GM21576 (cell line): ENCODE measurements at regions not wholly inside any gene's neighbourhood (a gene's known extent, or its start where the extent isn't known, plus 50 kb on each side); places are given as distances from the start of the nearest gene placed in this dataset.

ENCODE experiments used
- ATAC-seq: cut with Tn5 transposase; IDR thresholded peaks from one replicate; pipeline ENCODE4 v1.9.1; 2021; ENCODE audit warnings: mild to moderate bottlenecking, moderate library complexity; ENCODE audit not compliant: unreplicated experiment

- no peak for ATAC-seq
These were observed 444.2 kb upstream of the LRRC7 start for GRCh38 chr1:69123486-69123885.

DNA sequence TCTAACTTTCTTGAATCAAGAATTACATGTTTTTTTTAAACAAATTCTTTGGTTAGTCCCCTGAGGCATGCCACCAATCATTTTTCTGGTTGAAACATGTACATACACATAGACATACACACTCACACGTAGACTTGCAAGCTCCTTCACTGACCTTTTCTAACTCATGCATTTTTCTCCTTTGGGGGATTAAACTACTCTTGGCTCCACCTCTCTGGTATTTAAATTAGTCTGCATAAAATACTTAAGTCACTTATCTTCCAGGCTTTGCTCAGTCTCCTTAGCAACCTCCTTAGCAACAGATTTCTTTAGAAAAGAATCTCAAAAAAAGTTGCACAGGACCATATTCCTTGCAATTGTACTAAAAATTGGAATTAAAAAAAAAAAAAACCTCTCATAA lies 440.9 kb upstream of the LRRC7 start:
- ATAC-seq = no peak

DNA sequence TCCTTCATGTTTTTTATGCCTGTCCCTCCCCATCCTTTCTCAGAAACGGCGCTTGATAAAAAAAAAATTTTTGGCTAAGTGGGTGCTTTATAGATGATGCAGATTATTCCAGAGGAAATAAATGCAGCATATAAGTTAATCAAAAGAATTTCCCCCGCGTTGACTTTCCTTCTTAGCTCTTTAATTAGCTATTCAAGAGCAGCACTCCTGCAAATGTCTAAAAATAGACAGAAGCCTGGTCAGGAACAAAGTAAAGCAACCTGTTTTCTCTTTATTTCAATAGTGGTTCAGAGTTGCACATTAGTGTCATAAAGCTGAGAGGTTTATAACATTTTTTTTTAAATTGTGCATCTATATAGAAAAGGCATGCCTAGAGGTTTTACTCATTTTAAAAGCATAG lies 439.5 kb upstream of the LRRC7 start:
- ATAC-seq = no peak

DNA sequence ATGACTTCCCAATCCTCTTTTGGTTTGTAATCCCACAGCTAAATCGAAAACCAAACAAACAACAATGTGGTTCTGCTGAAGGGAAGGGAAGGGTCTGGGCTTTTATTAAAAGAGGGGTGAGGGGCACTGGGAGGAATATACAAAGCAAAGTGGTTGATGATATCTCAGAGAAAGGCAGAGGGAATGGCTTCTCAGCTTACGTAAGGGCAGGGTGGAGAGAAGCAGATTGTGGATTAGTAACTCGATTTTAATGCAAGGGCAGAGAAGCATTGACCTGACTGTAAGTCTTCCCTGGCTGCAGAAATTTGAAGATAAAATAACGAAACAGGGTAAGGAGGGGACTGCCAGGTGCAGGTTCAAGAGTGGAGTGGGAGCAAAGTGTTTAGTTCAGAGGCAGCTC lies 438.2 kb upstream of the LRRC7 start:
- no peak for ATAC-seq

GRCh38 chr1:69138172-69138571 lies 429.6 kb upstream of the LRRC7 start:
- no peak for ATAC-seq

DNA sequence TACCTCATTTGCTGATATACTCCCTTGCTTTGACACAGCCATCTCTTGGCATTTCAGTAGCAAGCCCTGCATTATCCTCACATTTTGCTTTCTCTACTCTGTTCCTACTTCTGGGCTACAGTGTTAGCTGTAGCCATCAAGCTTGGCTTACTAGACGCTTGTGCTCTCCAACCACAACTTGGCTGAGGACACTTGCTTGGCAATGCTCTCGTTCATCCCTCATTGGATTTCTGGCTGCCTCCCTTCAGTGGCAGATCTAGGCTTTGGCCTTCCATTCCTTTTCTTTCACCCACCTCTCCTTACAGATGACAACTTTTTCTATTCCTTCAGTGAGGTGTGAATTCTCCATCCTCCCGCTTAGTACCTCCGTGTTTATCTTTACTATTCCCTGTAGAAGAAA lies 428.7 kb upstream of the LRRC7 start:
- ATAC-seq = no peak

- ATAC-seq = no peak
These were observed 421.4 kb upstream of the LRRC7 start for GRCh38 chr1:69146303-69146702.

- no peak for ATAC-seq
These were observed 419.0 kb upstream of the LRRC7 start for GRCh38 chr1:69148731-69149130.

GRCh38 chr1:69157046-69157756 lies 410.5 kb upstream of the LRRC7 start:
- ATAC-seq = no peak

DNA sequence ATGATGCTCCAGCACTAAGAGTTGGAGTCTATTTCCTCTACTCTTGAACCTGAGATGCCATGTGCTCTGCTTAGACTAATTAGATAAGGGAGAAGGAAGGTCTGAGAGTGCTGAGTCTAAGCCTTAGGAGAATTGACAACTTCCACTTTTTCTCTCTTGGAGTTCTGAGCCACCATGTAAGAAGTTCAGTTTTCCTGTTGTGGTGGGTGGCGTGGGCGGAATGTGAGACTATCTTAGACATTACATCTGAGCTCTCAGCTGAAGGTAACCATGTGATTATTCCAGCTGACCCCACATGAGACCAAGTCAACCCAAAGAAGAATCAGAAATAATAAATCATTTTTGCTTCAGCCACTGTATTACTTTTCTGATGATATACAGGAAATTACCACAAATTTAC lies 404.5 kb upstream of the LRRC7 start:
- ATAC-seq = no peak

DNA sequence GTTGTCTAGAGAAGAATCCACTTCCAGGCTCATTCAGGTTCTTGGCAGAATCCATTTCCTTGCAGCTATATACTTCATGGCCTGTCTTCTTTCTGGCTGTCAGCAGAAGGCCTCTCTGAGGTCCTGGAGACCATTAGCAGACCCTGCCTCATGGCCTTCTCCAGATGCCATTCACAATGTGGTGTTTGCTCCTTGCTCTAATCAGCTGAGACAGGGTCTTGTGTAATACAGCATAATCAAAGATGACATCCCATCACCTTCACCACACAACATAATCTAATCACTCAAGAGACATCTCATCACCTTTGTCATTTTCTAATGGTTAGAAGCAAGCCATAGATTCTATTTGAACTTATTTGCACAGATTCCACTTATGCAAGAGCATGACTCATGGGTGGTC lies 403.9 kb upstream of the LRRC7 start:
- ATAC-seq = no peak

DNA sequence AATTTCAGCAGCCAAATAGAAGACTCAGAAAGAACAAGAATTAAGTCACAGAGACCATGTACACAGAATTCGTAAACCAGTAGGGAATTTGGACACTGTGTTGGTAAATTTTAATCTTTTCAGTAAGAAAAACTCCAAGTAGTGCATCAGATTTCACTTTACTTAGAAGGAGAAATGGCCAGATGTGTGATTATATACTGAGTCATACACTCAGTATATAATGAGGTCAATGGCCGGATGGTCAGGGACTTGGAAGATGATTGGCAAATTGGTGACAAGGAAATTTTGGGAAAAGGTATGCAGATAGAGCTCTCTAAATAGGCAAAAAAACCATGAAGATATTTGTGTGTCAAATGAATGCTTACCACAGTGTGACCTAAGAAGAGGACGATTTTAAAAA lies 399.8 kb upstream of the LRRC7 start:
- ATAC-seq = no peak

DNA sequence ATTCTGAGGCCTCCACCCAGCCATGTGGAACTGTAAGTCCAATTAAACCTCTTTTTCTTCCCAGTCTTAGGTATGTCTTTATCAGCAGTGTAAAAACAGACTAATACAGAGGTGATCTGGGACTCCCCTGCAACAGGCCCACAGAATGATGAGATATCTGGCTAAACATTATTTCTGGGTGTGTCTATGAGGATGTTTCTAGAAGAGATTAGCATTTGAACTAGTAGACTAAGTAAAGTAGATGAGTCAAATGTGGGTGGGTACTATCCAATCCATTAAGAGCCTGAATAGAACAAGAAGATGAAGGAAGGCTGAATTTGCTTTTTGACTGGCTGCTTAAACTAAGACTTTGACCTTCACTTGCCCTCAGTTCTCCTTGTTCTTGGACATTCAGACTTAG lies 396.5 kb upstream of the LRRC7 start:
- no peak for ATAC-seq

DNA sequence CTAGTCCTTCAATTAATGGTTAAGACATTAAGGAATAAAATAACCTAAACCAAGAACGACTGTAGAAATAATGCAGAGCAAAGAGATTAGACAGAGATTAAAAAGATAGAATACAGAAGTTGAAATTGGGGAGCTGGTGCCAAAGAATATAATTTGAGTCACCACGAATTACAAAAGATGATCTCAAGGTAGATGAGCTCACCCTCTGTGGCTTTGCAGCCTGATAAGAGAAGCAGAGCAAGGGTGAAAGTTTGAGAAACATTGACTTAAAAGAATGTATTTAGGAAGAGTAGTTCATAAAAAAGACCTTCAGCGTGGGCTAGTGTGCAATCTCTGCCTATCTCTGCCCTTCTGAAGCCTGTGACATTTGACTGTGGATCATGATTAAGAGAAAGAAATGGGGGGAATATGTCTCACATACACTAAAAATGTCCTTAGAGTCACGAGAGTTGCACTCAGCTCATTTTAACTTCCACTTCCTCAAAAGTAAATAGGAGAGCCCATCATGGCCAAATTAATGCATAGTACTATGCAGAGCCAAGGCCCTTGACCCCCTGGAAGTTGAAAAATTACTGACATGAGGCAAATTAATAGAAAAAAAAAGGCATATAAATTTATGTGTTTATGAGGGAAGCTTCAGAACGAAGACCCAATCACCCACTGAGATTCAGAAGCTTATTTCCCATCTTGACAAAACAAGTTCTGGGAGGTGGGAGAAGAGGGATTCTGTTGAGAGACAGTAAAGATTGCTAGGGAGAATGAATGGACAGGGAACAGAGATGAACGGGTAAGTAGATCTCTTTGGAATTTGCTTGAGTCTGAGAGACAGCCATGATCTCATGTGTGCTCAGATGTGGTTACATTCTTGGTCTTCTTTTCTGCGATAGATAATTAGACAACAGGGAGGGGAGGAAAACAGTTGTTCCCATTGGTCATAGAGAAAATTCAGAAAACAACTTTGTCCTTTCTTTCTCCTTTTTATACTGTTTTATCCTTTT lies 395.4 kb upstream of the LRRC7 start:
- no peak for ATAC-seq

DNA sequence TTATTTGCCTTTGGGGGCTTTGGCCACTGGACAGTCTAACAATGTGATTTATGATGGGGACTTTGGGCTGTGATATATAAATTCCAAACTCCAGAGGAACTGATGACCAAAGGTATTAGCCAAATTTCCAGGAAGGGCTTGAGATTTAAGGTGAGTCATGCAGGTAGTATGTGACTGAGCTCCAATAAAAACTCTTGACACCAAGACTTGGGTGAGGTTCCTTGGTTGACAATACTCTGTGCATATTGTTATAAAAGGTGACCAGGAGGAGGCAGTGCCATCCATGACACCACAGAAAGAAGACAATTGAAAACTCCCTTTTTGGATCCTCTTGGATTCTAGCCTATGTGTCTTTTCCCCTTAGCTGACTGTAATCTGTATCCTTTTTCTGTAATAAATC lies 392.7 kb upstream of the LRRC7 start:
- no peak for ATAC-seq

GRCh38 chr1:69180358-69180757 lies 387.4 kb upstream of the LRRC7 start:
- ATAC-seq = no peak

DNA sequence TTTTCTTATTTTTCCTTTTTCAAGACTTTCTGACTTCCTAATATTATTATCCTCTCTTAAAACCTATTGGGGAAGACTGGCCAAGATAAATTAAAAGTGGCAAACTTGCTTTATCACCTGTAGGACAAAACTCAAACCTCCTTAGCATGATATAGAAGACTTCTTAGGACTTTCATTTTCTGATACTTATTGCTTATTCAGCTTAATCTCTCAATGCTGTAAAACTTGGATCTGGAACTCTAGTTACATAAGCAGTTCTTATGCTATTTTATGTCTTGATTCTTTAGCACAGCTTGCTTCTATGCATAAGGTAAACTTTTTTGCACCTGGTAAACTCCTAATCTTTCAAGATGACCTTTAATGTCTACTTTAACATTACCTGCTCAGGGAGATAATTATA lies 382.3 kb upstream of the LRRC7 start:
- no peak for ATAC-seq

GRCh38 chr1:69191335-69191734 lies 376.4 kb upstream of the LRRC7 start:
- no peak for ATAC-seq

GRCh38 chr1:69195136-69195535 lies 372.6 kb upstream of the LRRC7 start:
- ATAC-seq = no peak

GRCh38 chr1:69196071-69196470 lies 371.7 kb upstream of the LRRC7 start:
- ATAC-seq = no peak

DNA sequence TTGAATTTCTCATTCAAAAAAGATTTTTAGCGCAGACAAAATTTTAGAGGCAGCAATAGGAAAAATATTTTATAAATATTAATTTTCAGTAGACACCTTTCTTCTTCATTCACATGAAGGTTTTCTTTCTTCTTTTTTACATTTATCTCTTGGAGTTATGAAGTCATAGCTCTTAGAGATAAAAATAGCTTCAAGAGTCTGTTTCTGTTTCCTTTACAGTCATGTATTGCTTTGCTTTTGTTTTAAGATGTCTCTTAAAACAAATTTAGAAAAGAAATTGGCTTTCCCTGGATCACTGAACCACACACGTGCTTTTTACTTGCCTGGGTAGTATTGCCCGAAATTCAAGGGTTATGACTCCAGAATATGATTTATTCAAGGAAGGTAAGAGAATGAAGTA lies 369.9 kb upstream of the LRRC7 start:
- ATAC-seq = no peak

DNA sequence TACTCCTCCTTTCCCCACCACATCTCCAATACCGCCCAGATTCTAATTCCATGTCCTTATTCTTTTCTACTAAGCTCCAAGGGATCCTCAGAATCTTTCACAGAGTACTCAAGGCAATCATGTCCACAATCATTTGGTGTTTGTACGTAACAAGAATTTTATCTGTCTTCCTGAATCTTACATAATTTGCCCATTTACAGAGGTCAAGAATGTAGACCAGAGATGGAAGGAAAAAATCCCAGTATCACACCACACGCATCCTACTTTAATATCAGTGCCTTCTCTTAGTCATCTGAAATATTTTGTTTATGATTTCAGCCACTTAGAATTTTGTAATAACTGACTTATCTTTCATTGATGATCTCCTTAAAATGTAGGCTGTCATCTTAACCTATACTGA lies 366.0 kb upstream of the LRRC7 start:
- no peak for ATAC-seq
